WTC11 (cell line): ENCODE measurements at regions not wholly inside any gene's neighbourhood (a gene's known extent, or its start where the extent isn't known, plus 50 kb on each side); places are given as distances from the start of the nearest gene placed in this dataset.
"Not testable (repeated sequence)": the region's sequence is repeated elsewhere in the genome, so short reads cannot be mapped to it uniquely, and the experiment has no call there.

ENCODE experiments used
- ATAC-seq: fragments of 200-7000 bp; cut with Tn5 transposase; 2 replicates; pipeline ENCODE4 v1.10.0; 2021; ENCODE audit warnings: mild to moderate bottlenecking, moderate library complexity
- CTCF ChIA-PET: fragments of 300-600 bp; sonication (Branson Sonifier 250); formaldehyde crosslinking; loops from one replicate; lab custom pipeline; 2021; ENCODE audit warnings: antibody characterized with exemption; lab: Charles Lee
- POLR2A ChIA-PET: fragments of 350-600 bp; sonication (Branson Sonifier 250); formaldehyde crosslinking; loops from one replicate; lab custom pipeline; 2021; ENCODE audit warnings: antibody characterized with exemption; lab: Charles Lee
- DNase-seq: peaks from one replicate; pipeline ENCODE4 v3.0.0; 2021; ENCODE audit warnings: low spot score
- H3K27ac Mint-ChIP-seq: 2 replicates; pipeline ENCODE4 v1.8.0; 2021; ENCODE audit warnings: mixed read lengths
- H3K27me3 Mint-ChIP-seq: 2 replicates; pipeline ENCODE4 v1.8.0; 2021; ENCODE audit warnings: low read depth, mild to moderate bottlenecking, moderate library complexity, mixed read lengths
- H3K36me3 Mint-ChIP-seq: 2 replicates; pipeline ENCODE4 v1.8.0; 2021; ENCODE audit warnings: mixed read lengths
- H3K4me1 Mint-ChIP-seq: 2 replicates; pipeline ENCODE4 v1.8.0; 2022; ENCODE audit warnings: mixed read lengths
- H3K4me3 Mint-ChIP-seq: 2 replicates; pipeline ENCODE4 v1.8.0; 2021; ENCODE audit warnings: mild to moderate bottlenecking, moderate library complexity, mixed read lengths
- H3K9me3 Mint-ChIP-seq: 2 replicates; pipeline ENCODE4 v1.8.0; 2021; ENCODE audit warnings: mixed read lengths
- CREM ChIP-seq: sonication (generic); formaldehyde crosslinking; IDR thresholded peaks from 2 replicates; pipeline ENCODE4 v1.8.1; 2022; ENCODE audit warnings: mild to moderate bottlenecking, missing genetic modification reagents, moderate library complexity
- ESRRA ChIP-seq: sonication (generic); formaldehyde crosslinking; IDR thresholded peaks from 2 replicates; pipeline ENCODE4 v1.8.1; 2022; ENCODE audit warnings: mild to moderate bottlenecking, missing genetic modification reagents, borderline replicate concordance
- ETV6 ChIP-seq: sonication (generic); formaldehyde crosslinking; IDR thresholded peaks from 2 replicates; pipeline ENCODE4 v1.8.1; 2022; ENCODE audit warnings: mild to moderate bottlenecking, missing genetic modification reagents
- JUN ChIP-seq: sonication (generic); formaldehyde crosslinking; IDR thresholded peaks from 2 replicates; pipeline ENCODE4 v1.8.0; 2023; ENCODE audit warnings: mild to moderate bottlenecking, missing genetic modification reagents
- NFATC4 ChIP-seq: fragments of 250-450 bp; sonication (Bioruptor Pico); IDR thresholded peaks from 2 replicates; pipeline ENCODE4 v1.9.0; 2021; ENCODE audit warnings: mild to moderate bottlenecking
- NFE2L1 ChIP-seq: sonication (generic); formaldehyde crosslinking; IDR thresholded peaks from 2 replicates; pipeline ENCODE4 v1.8.1; 2023; ENCODE audit warnings: missing genetic modification reagents
- NR1H2 ChIP-seq: sonication (generic); formaldehyde crosslinking; IDR thresholded peaks from 2 replicates; pipeline ENCODE4 v1.9.0; 2021; ENCODE audit warnings: mild to moderate bottlenecking, moderate library complexity, missing genetic modification reagents
- NR2C2 ChIP-seq: sonication (generic); formaldehyde crosslinking; IDR thresholded peaks from 2 replicates; pipeline ENCODE4 v1.8.0; 2022; ENCODE audit warnings: mild to moderate bottlenecking, missing genetic modification reagents
- RORB ChIP-seq: fragments of 250-450 bp; sonication (Bioruptor Pico); IDR thresholded peaks from 2 replicates; pipeline ENCODE4 v1.9.0; 2021; ENCODE audit warnings: mild to moderate bottlenecking
- SP1 ChIP-seq: sonication (generic); formaldehyde crosslinking; conservative IDR thresholded peaks from 2 replicates; pipeline ENCODE4 v1.8.1; 2022; ENCODE audit warnings: missing genetic modification reagents
- TCF7 ChIP-seq: sonication (generic); formaldehyde crosslinking; IDR thresholded peaks from 2 replicates; pipeline ENCODE4 v1.8.0; 2022; ENCODE audit warnings: mild to moderate bottlenecking, low read depth, missing genetic modification reagents, moderate library complexity
- ZNF512 ChIP-seq: sonication (generic); formaldehyde crosslinking; IDR thresholded peaks from 2 replicates; pipeline ENCODE4 v1.8.1; 2022; ENCODE audit warnings: missing genetic modification reagents, borderline replicate concordance
- ZNF671 ChIP-seq: fragments of 250-450 bp; sonication (Bioruptor Pico); IDR thresholded peaks from 2 replicates; pipeline ENCODE4 v1.8.0; 2021; ENCODE audit warnings: mild to moderate bottlenecking
- TF ChIP-seq, protein P1 (sequence below): fragments of 250-450 bp; sonication (Bioruptor Pico); IDR thresholded peaks from 2 replicates; pipeline ENCODE4 v2.1.2; 2022; ENCODE audit warnings: mild to moderate bottlenecking, moderate library complexity
- TF ChIP-seq, protein P2 (sequence below): fragments of 200-600 bp; IDR thresholded peaks from 2 replicates; pipeline ENCODE4 v1.8.0; 2022; ENCODE audit warnings: antibody characterized with exemption
- TF ChIP-seq, protein P3 (sequence below): sonication (generic); formaldehyde crosslinking; conservative IDR thresholded peaks from 2 replicates; pipeline ENCODE4 v1.8.1; 2022; ENCODE audit warnings: mild to moderate bottlenecking, missing genetic modification reagents
- TF ChIP-seq, protein P4 (sequence below): sonication (generic); formaldehyde crosslinking; IDR thresholded peaks from 2 replicates; pipeline ENCODE4 v1.8.1; 2022; ENCODE audit warnings: mild to moderate bottlenecking, missing genetic modification reagents, moderate library complexity, borderline replicate concordance
- TF ChIP-seq, protein P5 (sequence below): fragments of 250-450 bp; sonication (Bioruptor Pico); IDR thresholded peaks from 2 replicates; pipeline ENCODE4 v1.9.0; 2021; ENCODE audit warnings: mild to moderate bottlenecking, borderline replicate concordance
- TF ChIP-seq, protein P6 (sequence below): sonication (generic); formaldehyde crosslinking; conservative IDR thresholded peaks from 2 replicates; pipeline ENCODE4 v1.8.1; 2023; ENCODE audit warnings: mild to moderate bottlenecking, low read depth, missing genetic modification reagents, moderate library complexity

- Mint-ChIP-seq H3K27ac (no peak overlapping the region), H3K36me3 (peaks cover 31% of the 10 kb centered on the region), H3K9me3 (peaks cover 57% of the 10 kb centered on the region), H3K4me1 (no peaks in the 10 kb centered on the region), H3K4me3 (no peak overlapping the region), H3K27me3 (no peaks in the 10 kb centered on the region)
- ATAC-seq (no peak), DNase-seq (no peak)
- CTCF ChIA-PET: no interaction called here
- POLR2A ChIA-PET: no interaction called here
- no peak for TF ChIP-seq ESRRA (CRISPR knock-in tag)
- no peak for TF ChIP-seq RORB (CRISPR knock-in tag)
- no peak for TF ChIP-seq SP1 (CRISPR knock-in tag)
- no peak for TF ChIP-seq ZNF671 (CRISPR knock-in tag)
- no peak for TF ChIP-seq ETV6 (CRISPR knock-in tag)
These were observed 119.7 kb upstream of the CXorf51A start for GRCh38 chrX:146934256-146934655.

GRCh38 chrX:146932997-146933396, 118.5 kb upstream of the CXorf51A start:
- H3K9me3 Mint-ChIP-seq: peaks cover 59% of the 10 kb centered on the region
- H3K4me1 Mint-ChIP-seq, DNase-seq, ATAC-seq, H3K4me3 Mint-ChIP-seq, H3K27ac Mint-ChIP-seq, POLR2A ChIA-PET, CTCF ChIA-PET, H3K27me3 Mint-ChIP-seq: not testable (repeated sequence)
- H3K36me3 Mint-ChIP-seq: peaks cover 31% of the 10 kb centered on the region

GRCh38 chrX:146921204-146921603, 106.7 kb upstream of the CXorf51A start:
- Mint-ChIP-seq H3K9me3 (peaks cover 50% of the 10 kb centered on the region), H3K27me3 (peaks cover 2% of the 10 kb centered on the region; the same call in 1 of the 2 replicates), H3K27ac (no peak overlapping the region), H3K4me3 (no peak overlapping the region), H3K4me1 (no peaks in the 10 kb centered on the region), H3K36me3 (peaks cover 33% of the 10 kb centered on the region)
- DNase-seq (no peak), ATAC-seq (no peak)
- CTCF ChIA-PET: no interaction called here
- POLR2A ChIA-PET: no interaction called here
- TF ChIP-seq, protein P1, sequence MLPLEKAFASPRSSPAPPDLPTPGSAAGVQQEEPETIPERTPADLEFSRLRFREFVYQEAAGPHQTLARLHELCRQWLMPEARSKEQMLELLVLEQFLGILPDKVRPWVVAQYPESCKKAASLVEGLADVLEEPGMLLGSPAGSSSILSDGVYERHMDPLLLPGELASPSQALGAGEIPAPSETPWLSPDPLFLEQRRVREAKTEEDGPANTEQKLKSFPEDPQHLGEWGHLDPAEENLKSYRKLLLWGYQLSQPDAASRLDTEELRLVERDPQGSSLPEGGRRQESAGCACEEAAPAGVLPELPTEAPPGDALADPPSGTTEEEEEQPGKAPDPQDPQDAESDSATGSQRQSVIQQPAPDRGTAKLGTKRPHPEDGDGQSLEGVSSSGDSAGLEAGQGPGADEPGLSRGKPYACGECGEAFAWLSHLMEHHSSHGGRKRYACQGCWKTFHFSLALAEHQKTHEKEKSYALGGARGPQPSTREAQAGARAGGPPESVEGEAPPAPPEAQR (CRISPR knock-in tag): no peak
- TF ChIP-seq TCF7 (CRISPR knock-in tag) (no peak), NR1H2 (no peak), ZNF671 (CRISPR knock-in tag) (no peak), CREM (CRISPR knock-in tag) (no peak), JUN (CRISPR knock-in tag) (no peak), NR2C2 (CRISPR knock-in tag) (no peak), NFATC4 (CRISPR knock-in tag) (no peak), ZNF512 (CRISPR knock-in tag) (no peak), NFE2L1 (CRISPR knock-in tag) (no peak)
- TF ChIP-seq, protein P2, sequence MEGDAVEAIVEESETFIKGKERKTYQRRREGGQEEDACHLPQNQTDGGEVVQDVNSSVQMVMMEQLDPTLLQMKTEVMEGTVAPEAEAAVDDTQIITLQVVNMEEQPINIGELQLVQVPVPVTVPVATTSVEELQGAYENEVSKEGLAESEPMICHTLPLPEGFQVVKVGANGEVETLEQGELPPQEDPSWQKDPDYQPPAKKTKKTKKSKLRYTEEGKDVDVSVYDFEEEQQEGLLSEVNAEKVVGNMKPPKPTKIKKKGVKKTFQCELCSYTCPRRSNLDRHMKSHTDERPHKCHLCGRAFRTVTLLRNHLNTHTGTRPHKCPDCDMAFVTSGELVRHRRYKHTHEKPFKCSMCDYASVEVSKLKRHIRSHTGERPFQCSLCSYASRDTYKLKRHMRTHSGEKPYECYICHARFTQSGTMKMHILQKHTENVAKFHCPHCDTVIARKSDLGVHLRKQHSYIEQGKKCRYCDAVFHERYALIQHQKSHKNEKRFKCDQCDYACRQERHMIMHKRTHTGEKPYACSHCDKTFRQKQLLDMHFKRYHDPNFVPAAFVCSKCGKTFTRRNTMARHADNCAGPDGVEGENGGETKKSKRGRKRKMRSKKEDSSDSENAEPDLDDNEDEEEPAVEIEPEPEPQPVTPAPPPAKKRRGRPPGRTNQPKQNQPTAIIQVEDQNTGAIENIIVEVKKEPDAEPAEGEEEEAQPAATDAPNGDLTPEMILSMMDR: no peak
- TF ChIP-seq, protein P3, sequence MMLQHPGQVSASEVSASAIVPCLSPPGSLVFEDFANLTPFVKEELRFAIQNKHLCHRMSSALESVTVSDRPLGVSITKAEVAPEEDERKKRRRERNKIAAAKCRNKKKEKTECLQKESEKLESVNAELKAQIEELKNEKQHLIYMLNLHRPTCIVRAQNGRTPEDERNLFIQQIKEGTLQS (CRISPR knock-in tag): no peak
- TF ChIP-seq, protein P4, sequence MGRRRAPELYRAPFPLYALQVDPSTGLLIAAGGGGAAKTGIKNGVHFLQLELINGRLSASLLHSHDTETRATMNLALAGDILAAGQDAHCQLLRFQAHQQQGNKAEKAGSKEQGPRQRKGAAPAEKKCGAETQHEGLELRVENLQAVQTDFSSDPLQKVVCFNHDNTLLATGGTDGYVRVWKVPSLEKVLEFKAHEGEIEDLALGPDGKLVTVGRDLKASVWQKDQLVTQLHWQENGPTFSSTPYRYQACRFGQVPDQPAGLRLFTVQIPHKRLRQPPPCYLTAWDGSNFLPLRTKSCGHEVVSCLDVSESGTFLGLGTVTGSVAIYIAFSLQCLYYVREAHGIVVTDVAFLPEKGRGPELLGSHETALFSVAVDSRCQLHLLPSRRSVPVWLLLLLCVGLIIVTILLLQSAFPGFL (CRISPR knock-in tag): no peak
- TF ChIP-seq, protein P5, sequence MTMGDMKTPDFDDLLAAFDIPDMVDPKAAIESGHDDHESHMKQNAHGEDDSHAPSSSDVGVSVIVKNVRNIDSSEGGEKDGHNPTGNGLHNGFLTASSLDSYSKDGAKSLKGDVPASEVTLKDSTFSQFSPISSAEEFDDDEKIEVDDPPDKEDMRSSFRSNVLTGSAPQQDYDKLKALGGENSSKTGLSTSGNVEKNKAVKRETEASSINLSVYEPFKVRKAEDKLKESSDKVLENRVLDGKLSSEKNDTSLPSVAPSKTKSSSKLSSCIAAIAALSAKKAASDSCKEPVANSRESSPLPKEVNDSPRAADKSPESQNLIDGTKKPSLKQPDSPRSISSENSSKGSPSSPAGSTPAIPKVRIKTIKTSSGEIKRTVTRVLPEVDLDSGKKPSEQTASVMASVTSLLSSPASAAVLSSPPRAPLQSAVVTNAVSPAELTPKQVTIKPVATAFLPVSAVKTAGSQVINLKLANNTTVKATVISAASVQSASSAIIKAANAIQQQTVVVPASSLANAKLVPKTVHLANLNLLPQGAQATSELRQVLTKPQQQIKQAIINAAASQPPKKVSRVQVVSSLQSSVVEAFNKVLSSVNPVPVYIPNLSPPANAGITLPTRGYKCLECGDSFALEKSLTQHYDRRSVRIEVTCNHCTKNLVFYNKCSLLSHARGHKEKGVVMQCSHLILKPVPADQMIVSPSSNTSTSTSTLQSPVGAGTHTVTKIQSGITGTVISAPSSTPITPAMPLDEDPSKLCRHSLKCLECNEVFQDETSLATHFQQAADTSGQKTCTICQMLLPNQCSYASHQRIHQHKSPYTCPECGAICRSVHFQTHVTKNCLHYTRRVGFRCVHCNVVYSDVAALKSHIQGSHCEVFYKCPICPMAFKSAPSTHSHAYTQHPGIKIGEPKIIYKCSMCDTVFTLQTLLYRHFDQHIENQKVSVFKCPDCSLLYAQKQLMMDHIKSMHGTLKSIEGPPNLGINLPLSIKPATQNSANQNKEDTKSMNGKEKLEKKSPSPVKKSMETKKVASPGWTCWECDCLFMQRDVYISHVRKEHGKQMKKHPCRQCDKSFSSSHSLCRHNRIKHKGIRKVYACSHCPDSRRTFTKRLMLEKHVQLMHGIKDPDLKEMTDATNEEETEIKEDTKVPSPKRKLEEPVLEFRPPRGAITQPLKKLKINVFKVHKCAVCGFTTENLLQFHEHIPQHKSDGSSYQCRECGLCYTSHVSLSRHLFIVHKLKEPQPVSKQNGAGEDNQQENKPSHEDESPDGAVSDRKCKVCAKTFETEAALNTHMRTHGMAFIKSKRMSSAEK (CRISPR knock-in tag): no peak
- TF ChIP-seq, protein P6, sequence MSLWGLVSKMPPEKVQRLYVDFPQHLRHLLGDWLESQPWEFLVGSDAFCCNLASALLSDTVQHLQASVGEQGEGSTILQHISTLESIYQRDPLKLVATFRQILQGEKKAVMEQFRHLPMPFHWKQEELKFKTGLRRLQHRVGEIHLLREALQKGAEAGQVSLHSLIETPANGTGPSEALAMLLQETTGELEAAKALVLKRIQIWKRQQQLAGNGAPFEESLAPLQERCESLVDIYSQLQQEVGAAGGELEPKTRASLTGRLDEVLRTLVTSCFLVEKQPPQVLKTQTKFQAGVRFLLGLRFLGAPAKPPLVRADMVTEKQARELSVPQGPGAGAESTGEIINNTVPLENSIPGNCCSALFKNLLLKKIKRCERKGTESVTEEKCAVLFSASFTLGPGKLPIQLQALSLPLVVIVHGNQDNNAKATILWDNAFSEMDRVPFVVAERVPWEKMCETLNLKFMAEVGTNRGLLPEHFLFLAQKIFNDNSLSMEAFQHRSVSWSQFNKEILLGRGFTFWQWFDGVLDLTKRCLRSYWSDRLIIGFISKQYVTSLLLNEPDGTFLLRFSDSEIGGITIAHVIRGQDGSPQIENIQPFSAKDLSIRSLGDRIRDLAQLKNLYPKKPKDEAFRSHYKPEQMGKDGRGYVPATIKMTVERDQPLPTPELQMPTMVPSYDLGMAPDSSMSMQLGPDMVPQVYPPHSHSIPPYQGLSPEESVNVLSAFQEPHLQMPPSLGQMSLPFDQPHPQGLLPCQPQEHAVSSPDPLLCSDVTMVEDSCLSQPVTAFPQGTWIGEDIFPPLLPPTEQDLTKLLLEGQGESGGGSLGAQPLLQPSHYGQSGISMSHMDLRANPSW (CRISPR knock-in tag): no peak
